GM12878 (cell line): ENCODE measurements at regions not wholly inside any gene's neighbourhood (a gene's known extent, or its start where the extent isn't known, plus 50 kb on each side); places are given as distances from the start of the nearest gene placed in this dataset.

Source experiments
- ATAC-seq: fragments of 200-7000 bp; cut with Tn5 transposase; 3 replicates; pipeline ENCODE4 v1.9.1; 2020; ENCODE audit warnings: mild to moderate bottlenecking, moderate library complexity
- BruUV-seq: library from RNA; stranded (reverse); fragments of 400-500 nt; replicated peaks from 2 replicates; lab custom pipeline; 2021; lab: Mats Ljungman, UMichigan
- CTCF ChIA-PET: fragments of 300-600 bp; sonication (Branson Sonifier 250); formaldehyde crosslinking; extraction: SDS; loops from one replicate; lab custom pipeline; 2021; ENCODE audit warnings: inconsistent platforms; lab: Yijun Ruan, JAX
- POLR2A ChIA-PET: fragments of 350-600 bp; formaldehyde crosslinking; extraction: SDS; loops from one replicate; lab custom pipeline; 2021; ENCODE audit warnings: inconsistent platforms; lab: Charles Lee
- RAD21 ChIA-PET: fragments of 300-600 bp; sonication (Branson Sonifier 250); formaldehyde crosslinking; loops from one replicate; lab custom pipeline; 2023; ENCODE audit warnings: antibody characterized with exemption; ENCODE audit not compliant: unreplicated experiment; lab: Charles Lee
- SMC1A ChIA-PET: fragments of 300-600 bp; sonication (Branson Sonifier 250); formaldehyde crosslinking; loops from one replicate; lab custom pipeline; 2023; ENCODE audit not compliant: unreplicated experiment, uncharacterized antibody; lab: Charles Lee
- DNase-seq: peaks from one replicate; pipeline ENCODE4 v3.0.0-alpha.2; 2011; ENCODE audit warnings: low read depth, low spot score
- FAIRE-seq: peaks from 3 replicates; lab custom pipeline; 2011; peaks lifted over from hg19 to GRCh38; lab: Jason Lieb, UNC
- H2AFZ ChIP-seq: 2 replicates; pipeline ENCODE4 v1.6.0; 2011; ENCODE audit warnings: low read depth, low read length, control low read depth; ENCODE audit not compliant: control insufficient read depth
- H3K27ac ChIP-seq: 2 replicates; pipeline ENCODE4 v1.5.1; 2011; ENCODE audit warnings: control low read depth; ENCODE audit not compliant: control insufficient read depth, insufficient read depth
- H3K27me3 ChIP-seq, 2 experiments: replicated peaks in 1 of 2; 2 replicates each; pipeline versions ENCODE4 v1.6.0 to v1.6.1; 2011; ENCODE audit warnings: low read length in 1 of 2; ENCODE audit not compliant: control insufficient read depth in 2 of 2, insufficient read depth in 2 of 2
- H3K36me3 ChIP-seq, 2 experiments: 2 replicates each; pipeline ENCODE4 v1.5.1; 2011; ENCODE audit warnings: low read length in 1 of 2; ENCODE audit not compliant: control insufficient read depth in 2 of 2, insufficient read depth in 2 of 2
- H3K4me1 ChIP-seq: 2 replicates; pipeline ENCODE4 v1.6.1; 2011; ENCODE audit warnings: mild to moderate bottlenecking, low read length, moderate library complexity, mixed read lengths; ENCODE audit not compliant: control insufficient read depth, insufficient read depth
- H3K4me2 ChIP-seq: 2 replicates; pipeline ENCODE4 v1.6.0; 2011; ENCODE audit warnings: control low read depth; ENCODE audit not compliant: control insufficient read depth, insufficient read depth
- H3K4me3 ChIP-seq: fragments of 200-600 bp; sonication (generic); 2 replicates; pipeline ENCODE4 v1.5.1; 2016
- H3K79me2 ChIP-seq: 2 replicates; pipeline ENCODE4 v1.6.0; 2011; ENCODE audit warnings: low read length; ENCODE audit not compliant: control insufficient read depth, insufficient read depth
- H3K9ac ChIP-seq: 2 replicates; pipeline ENCODE4 v1.8.0; 2011; ENCODE audit warnings: low read length, control low read depth, mixed read lengths; ENCODE audit not compliant: control insufficient read depth, insufficient read depth
- H3K9me3 ChIP-seq: replicated peaks from 3 replicates; pipeline ENCODE4 v1.5.1; 2011; ENCODE audit warnings: mild to moderate bottlenecking, low read length; ENCODE audit not compliant: control insufficient read depth, insufficient read depth
- H4K20me1 ChIP-seq: 2 replicates; pipeline ENCODE4 v1.6.0; 2011; ENCODE audit not compliant: control insufficient read depth, insufficient read depth
- EGR1 ChIP-seq, 2 experiments: IDR thresholded peaks; 1 replicate in 1 of 2; 2 replicates in 1 of 2; pipeline ENCODE4 v1.6.1; 2011 to 2012; ENCODE audit warnings: low read depth in 2 of 2, low read length in 2 of 2, borderline replicate concordance in 1 of 2, mild to moderate bottlenecking in 1 of 2, moderate library complexity in 1 of 2
- JUNB ChIP-seq: IDR thresholded peaks from 2 replicates; pipeline ENCODE4 v1.6.1; 2016; ENCODE audit warnings: antibody characterized with exemption, mild to moderate bottlenecking
- KAT2A ChIP-seq: conservative IDR thresholded peaks from 2 replicates; pipeline ENCODE4 v1.6.1; 2011; ENCODE audit warnings: low read depth, low read length; ENCODE audit not compliant: control insufficient read depth
- MXI1 ChIP-seq: fragments of 150-350 bp; IDR thresholded peaks from 2 replicates; pipeline ENCODE4 v1.6.1; 2011; ENCODE audit warnings: low read depth, mild to moderate bottlenecking, inconsistent platforms, low read length, improper control_type of control experiment
- RUNX3 ChIP-seq: IDR thresholded peaks from 2 replicates; pipeline ENCODE4 v1.6.1; 2012; ENCODE audit warnings: low read length, inconsistent platforms
- SKIL ChIP-seq: fragments of 450-650 bp; IDR thresholded peaks from 2 replicates; pipeline ENCODE4 v1.6.1; 2017; ENCODE audit warnings: mild to moderate bottlenecking, low read depth, inconsistent platforms; ENCODE audit not compliant: poor library complexity, severe bottlenecking
- WGBS: methylation state at CpG from one replicate; pipeline ENCODE4 v1.1.6; 2016; ENCODE audit warnings: low lambda C conversion rate; ENCODE audit not compliant: insufficient replicate concordance, insufficient coverage; ENCODE audit errors: missing lambda C conversion rate; 5-methylcytosine and 5-hydroxymethylcytosine counted together
- in situ Hi-C: fragments of 300-500 bp; cut with MboI; formaldehyde crosslinking; loops from 9 replicates; pipeline ENCODE4 v1.14.3; 2018; ENCODE audit warnings: mixed read lengths
- intact Hi-C: fragments of 100-400 bp; cut with micrococcal nuclease; formaldehyde crosslinking; loops from one replicate; pipeline ENCODE4 v1.14.2; 2022; ENCODE audit not compliant: unreplicated experiment
- TF ChIP-seq, protein P1 (sequence below): IDR thresholded peaks from 2 replicates; pipeline ENCODE4 v1.6.1; 2011; ENCODE audit warnings: borderline replicate concordance, low read depth, mild to moderate bottlenecking, moderate library complexity, low read length; ENCODE audit not compliant: insufficient read depth, poor library complexity, severe bottlenecking

DNA sequence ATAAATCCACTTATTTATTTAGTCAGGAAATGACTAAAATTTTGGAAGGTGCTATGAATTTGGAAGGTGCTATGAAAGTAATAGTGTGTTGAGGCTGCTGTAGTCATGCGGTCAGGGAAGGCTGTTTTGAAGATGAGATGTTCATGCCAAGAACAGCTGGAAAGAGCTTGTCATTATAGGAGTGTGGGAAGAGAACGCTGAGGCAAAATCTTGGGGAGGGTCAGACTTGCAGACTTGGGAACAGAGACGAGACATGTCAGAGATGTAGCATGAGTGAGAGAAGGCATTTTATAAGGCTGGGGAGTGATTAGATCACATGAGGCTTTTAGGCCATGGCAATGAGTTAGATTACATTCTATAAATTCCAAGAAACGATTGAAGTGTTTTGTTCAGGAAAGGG lies 124.0 kb upstream of the B3GAT2 start:
- intact Hi-C loops = no loop called here
- no peak for ATAC-seq
- Histone ChIP-seq H4K20me1 (no peaks in the 10 kb centered on the region), H2AFZ (no peak overlapping the region), H3K27ac (no peak overlapping the region), H3K4me2 (no peak overlapping the region), H3K36me3 (no peaks in the 10 kb centered on the region), H3K27me3 (no peaks in the 10 kb centered on the region), H3K79me2 (no peaks in the 10 kb centered on the region), H3K9ac (no peak overlapping the region)
- CTCF ChIA-PET = no interaction called here
- no peak for FAIRE-seq
- SMC1A ChIA-PET = no interaction called here
- POLR2A ChIA-PET = no interaction called here
- WGBS = 25% methylated on average over 4 of the region's 4 CpGs
- RAD21 ChIA-PET = no interaction called here
- DNase-seq = no peak
- TF ChIP-seq MXI1 = no peak
- TF ChIP-seq, protein P1, sequence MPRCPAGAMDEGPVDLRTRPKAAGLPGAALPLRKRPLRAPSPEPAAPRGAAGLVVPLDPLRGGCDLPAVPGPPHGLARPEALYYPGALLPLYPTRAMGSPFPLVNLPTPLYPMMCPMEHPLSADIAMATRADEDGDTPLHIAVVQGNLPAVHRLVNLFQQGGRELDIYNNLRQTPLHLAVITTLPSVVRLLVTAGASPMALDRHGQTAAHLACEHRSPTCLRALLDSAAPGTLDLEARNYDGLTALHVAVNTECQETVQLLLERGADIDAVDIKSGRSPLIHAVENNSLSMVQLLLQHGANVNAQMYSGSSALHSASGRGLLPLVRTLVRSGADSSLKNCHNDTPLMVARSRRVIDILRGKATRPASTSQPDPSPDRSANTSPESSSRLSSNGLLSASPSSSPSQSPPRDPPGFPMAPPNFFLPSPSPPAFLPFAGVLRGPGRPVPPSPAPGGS = no peak
- TF ChIP-seq JUNB = no peak
- TF ChIP-seq SKIL = no peak
- no peak for TF ChIP-seq RUNX3
- no peak for TF ChIP-seq EGR1 (IDR thresholded peaks at IDR 0.05; ENCODE audit: borderline replicate concordance in 1 of 2, low read depth in 2 of 2, low read length in 2 of 2)
- TF ChIP-seq KAT2A = no peak
- TF ChIP-seq, all 136 proteins: peak for 0
- Histone ChIP-seq H3K4me1 (no peaks in the 10 kb centered on the region), H3K4me3 (no peak overlapping the region), H3K9me3 (no peaks in the 10 kb centered on the region)
- no TSS peak for BruUV-seq
- in situ Hi-C loops = no loop called here
